Brain microvascular endothelial cell (primary cell): ENCODE measurements at regions not wholly inside any gene's neighbourhood (a gene's known extent, or its start where the extent isn't known, plus 50 kb on each side); places are given as distances from the start of the nearest gene placed in this dataset.

ENCODE experiments used
- DNase-seq: peaks from one replicate; pipeline ENCODE4 v3.0.0-alpha.2; 2020
- H3K27ac ChIP-seq: fragments of 250-450 bp; sonication (Bioruptor Pico); 2 replicates; pipeline ENCODE4 v1.5.1; 2020; ENCODE audit warnings: mild to moderate bottlenecking, moderate library complexity
- H3K27me3 ChIP-seq: fragments of 250-450 bp; sonication (Bioruptor Pico); replicated peaks from 2 replicates; pipeline ENCODE4 v1.5.1; 2020; ENCODE audit warnings: mild to moderate bottlenecking
- H3K36me3 ChIP-seq: fragments of 250-450 bp; sonication (Bioruptor Pico); replicated peaks from 2 replicates; pipeline ENCODE4 v1.5.1; 2020; ENCODE audit warnings: mild to moderate bottlenecking
- H3K4me3 ChIP-seq: 2 replicates; pipeline ENCODE4 v1.5.1; 2011; ENCODE audit warnings: low read depth, mild to moderate bottlenecking, control low read depth, low read length, moderate library complexity
- in situ Hi-C: cut with HindIII; loops from 2 replicates; pipeline ENCODE4 v1.10.0; 2017; ENCODE audit warnings: low sequenced_read_pairs, low pct_ligation_motif_present
- TF ChIP-seq, protein P1 (sequence below): IDR thresholded peaks from 2 replicates; pipeline ENCODE4 v1.5.1; 2011; ENCODE audit warnings: low read depth, mild to moderate bottlenecking, moderate library complexity, low read length, control low read depth, inconsistent platforms; ENCODE audit errors: missing control alignments

- no peak overlapping the region for H3K4me3 ChIP-seq
- TF ChIP-seq, protein P1, sequence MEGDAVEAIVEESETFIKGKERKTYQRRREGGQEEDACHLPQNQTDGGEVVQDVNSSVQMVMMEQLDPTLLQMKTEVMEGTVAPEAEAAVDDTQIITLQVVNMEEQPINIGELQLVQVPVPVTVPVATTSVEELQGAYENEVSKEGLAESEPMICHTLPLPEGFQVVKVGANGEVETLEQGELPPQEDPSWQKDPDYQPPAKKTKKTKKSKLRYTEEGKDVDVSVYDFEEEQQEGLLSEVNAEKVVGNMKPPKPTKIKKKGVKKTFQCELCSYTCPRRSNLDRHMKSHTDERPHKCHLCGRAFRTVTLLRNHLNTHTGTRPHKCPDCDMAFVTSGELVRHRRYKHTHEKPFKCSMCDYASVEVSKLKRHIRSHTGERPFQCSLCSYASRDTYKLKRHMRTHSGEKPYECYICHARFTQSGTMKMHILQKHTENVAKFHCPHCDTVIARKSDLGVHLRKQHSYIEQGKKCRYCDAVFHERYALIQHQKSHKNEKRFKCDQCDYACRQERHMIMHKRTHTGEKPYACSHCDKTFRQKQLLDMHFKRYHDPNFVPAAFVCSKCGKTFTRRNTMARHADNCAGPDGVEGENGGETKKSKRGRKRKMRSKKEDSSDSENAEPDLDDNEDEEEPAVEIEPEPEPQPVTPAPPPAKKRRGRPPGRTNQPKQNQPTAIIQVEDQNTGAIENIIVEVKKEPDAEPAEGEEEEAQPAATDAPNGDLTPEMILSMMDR: no peak
- in situ Hi-C loops: no loop called here
- H3K27ac ChIP-seq: no peak overlapping the region
- no peaks in the 10 kb centered on the region for H3K27me3 ChIP-seq
- DNase-seq: no peak
- no peaks in the 10 kb centered on the region for H3K36me3 ChIP-seq
These were observed 577.5 kb upstream of the NECTIN3 start for GRCh38 chr3:110494093-110494490.

GRCh38 chr3:110494728-110495127 lies 576.9 kb upstream of the NECTIN3 start:
- TF ChIP-seq, protein P1: no peak
- in situ Hi-C loops: no loop called here
- DNase-seq: no peak

GRCh38 chr3:110495201-110495927 lies 576.3 kb upstream of the NECTIN3 start:
- TF ChIP-seq, protein P1: no peak
- Histone ChIP-seq H3K27ac (no peak overlapping the region), H3K27me3 (no peaks in the 10 kb centered on the region), H3K36me3 (no peaks in the 10 kb centered on the region), H3K4me3 (no peak overlapping the region)
- in situ Hi-C loops: no loop called here
- no peak for DNase-seq

More at GRCh38 chr3:110494728-110495127, 576.9 kb upstream of the NECTIN3 start:
- Histone ChIP-seq H3K36me3 (no peaks in the 10 kb centered on the region), H3K4me3 (no peak overlapping the region), H3K27me3 (no peaks in the 10 kb centered on the region), H3K27ac (no peak overlapping the region)

DNA sequence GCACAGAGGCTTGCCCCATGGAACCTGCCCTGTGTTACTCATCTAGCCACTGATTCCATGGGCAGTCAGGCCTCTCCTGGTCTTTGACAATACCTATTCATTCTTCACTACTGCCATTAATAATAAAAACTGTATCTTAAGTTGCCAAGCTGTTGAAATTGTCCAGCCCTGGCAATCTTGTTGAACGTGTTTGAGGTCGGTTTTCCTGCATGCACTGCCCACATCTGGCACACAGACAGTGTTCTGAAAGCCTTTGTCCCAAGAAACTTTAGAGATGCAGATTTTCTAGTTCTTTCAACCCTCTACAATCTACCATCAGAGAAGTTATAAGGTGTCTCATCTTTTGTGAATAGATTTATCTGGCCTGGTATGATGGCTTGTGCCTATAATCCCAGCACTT lies 567.2 kb upstream of the NECTIN3 start:
- no peak overlapping the region for H3K27ac ChIP-seq
- H3K36me3 ChIP-seq: no peaks in the 10 kb centered on the region
- no peak for DNase-seq
- in situ Hi-C loops: no loop called here
- H3K27me3 ChIP-seq: no peaks in the 10 kb centered on the region
- TF ChIP-seq, protein P1: no peak
- H3K4me3 ChIP-seq: no peak overlapping the region

DNA sequence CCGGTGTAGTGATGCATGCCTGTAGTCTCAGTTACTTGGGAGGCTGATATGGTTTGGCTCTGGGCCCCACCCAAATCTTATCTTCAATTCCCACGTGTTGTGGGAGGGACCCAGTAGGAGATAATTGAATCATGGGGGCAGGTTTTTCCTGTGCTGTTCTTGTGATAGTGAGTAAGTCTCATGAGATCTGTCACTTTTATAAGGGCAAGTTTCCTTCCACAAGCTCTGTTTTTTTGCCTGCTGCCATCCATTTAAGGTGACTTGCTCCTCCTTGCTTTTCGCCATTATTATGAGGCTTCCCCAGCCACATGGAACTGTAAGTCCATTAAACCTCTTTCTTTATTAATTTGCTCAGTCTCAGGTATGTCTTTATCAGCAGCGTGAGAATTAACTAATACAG lies 566.7 kb upstream of the NECTIN3 start:
- no peak overlapping the region for H3K27ac ChIP-seq
- in situ Hi-C loops: no loop called here

More for the DNA sequence above, 566.7 kb upstream of the NECTIN3 start:
- Histone ChIP-seq H3K36me3 (no peaks in the 10 kb centered on the region), H3K27me3 (no peaks in the 10 kb centered on the region), H3K4me3 (no peak overlapping the region)
- DNase-seq: no peak
- TF ChIP-seq, protein P1: no peak
